ELF-1 (cell line): ENCODE measurements at regions not wholly inside any gene's neighbourhood (a gene's known extent, or its start where the extent isn't known, plus 50 kb on each side); places are given as distances from the start of the nearest gene placed in this dataset.
"Not testable (repeated sequence)": the region's sequence is repeated elsewhere in the genome, so short reads cannot be mapped to it uniquely, and the experiment has no call there.

Source experiments
- DNase-seq: peaks from one replicate; pipeline ENCODE4 v3.0.0-alpha.2; 2016; ENCODE audit warnings: low read depth, low spot score

DNA sequence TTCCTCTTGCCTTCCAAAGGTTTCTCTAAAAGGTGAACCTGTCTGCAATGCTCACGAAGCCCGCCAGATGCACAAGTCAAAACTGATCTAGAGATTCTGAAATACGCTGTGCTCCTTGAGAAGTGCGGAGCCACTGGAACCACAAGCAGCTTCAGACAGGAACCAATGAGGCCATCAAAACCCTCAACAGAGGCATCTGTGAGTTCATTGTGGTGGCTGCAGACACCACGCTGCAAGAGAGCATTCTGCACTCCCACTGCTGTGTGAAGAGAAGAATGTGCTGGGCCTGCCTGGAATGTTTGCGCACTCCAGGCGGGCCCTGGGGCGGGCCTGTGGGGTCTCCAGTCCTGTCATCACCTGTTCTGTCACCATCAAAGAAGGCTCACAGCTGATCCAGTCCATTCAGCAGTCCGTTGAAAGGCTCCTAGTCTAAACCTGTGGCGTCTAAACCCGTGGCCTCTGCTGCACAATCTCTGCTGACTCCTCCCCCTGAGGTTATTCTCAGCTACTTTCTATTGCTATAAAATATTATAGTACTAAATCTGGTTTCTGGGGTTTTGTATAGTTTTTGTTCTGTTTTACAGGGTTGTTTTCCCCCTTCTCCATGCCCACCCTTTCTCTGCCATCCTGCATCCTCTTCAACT, 187.4 kb downstream of the FAM72C start:
- DNase-seq = not testable (repeated sequence)

DNA sequence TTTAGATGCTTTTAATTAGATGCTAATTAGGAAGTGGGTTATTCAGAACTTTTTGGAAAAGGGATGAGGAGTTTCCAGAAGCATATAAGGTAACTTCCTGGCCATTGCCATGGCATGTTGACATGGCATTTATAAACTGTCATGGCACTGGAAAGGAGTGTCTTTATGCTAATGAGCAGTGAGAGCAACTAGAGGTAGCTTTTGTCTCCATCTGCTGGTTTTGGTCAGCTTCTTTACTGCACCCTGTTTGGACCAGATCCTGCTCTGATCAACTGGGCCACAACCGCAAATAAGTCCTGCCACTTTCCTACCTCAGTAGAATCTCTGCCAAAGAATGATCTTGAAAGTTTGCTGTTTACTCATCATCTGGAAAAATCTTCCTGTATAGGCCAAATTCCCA, 193.6 kb downstream of the FAM72C start:
- DNase-seq = not testable (repeated sequence)

- DNase-seq = not testable (repeated sequence)
These were observed 207.0 kb downstream of the FAM72C start for GRCh38 chr1:143764831-143765230.

DNA sequence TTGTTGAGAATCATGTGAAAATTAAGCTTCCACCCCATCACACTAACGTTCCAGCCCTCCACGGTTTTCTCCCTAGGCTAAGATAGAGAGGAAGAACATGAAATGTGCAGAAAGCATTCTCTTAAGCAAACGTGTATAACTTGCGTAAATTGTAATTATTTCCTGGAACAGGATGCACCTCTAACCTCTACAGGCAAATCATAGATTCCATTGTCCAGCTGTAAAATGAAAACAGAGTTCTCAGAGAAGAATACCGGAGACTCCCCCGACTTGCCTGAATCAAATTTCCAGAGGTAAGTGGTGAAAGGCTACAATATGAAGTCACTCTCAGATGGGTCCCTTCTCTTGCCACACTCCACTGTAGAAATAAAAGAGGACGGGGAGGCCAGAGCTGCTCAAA, 211.4 kb downstream of the FAM72C start:
- not testable (repeated sequence) for DNase-seq

- DNase-seq = not testable (repeated sequence)
These were observed 215.8 kb downstream of the FAM72C start for GRCh38 chr1:143755961-143756360.

- DNase-seq = no peak
These were observed 222.9 kb downstream of the FAM72C start for GRCh38 chr1:143748906-143749305.

GRCh38 chr1:143736562-143736961, 235.2 kb downstream of the FAM72C start:
- no peak for DNase-seq

DNA sequence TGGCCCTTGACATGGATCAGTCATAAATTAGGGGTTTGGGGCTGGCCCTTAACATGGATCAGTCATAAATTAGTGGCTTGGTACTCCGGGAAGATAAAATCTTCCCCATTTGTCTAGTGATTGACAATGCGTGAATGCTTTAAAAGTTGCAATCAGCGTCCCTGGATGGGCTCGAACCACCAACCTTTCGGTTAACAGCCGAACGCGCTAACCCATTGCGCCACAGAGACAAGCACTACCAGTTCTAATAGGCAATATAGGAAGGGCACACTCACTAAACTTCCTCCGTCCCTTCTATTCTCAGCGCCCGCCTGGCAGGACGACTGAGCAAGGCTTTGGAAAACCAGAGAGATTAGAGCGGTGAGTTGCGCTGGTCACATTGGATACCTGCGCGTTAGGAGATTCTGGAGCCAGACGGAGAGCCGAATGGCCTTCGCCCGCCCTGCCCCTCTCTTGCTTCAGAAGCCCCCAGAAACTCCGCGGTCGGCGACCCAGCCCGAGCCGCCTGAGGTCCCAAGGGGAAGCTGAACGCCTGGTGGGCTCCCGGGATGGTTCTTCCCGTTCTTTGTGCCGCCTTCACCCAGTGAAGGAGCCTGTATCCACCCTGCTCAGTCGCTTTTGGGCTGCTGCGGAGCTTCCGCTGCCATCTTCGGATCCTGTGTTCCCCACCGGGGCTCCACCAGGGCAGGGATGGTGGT, 235.9 kb downstream of the FAM72C start:
- peak; percentile 66 for DNase-seq

GRCh38 chr1:143734261-143734660, 237.5 kb downstream of the FAM72C start:
- not testable (repeated sequence) for DNase-seq

GRCh38 chr1:143730890-143731289, 240.9 kb downstream of the FAM72C start:
- DNase-seq = not testable (repeated sequence)

DNA sequence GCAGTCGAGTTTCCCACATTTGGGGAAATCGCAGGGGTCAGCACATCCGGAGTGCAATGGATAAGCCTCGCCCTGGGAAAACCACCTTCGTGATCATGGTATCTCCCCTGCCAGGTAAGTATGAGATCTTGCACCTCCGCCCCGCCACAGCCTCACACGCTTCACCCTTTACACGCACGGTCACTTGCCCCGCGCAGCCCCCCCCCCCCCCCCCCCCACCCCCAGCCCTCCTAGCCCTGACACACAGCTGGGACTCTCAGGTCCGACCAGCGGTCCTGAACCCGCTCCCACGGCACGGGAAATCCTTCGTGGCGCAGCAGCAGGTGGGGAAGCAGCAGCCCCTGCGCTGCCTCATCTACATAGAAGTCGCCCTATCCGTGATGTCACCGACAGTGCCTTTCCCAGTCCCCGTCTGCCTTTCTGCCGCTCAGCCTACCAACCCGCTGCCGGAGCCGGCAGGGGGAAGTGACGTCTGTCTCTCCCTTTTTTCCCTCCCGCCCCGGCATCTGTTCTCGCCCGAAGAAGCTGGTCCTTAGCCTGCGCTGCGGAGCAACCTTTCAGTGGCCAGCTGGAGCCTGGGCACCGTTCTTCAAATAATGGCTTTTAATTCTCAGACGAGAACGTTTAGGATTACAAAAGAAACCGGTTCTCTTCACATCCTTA, 242.2 kb downstream of the FAM72C start:
- DNase-seq = not testable (repeated sequence)

DNA sequence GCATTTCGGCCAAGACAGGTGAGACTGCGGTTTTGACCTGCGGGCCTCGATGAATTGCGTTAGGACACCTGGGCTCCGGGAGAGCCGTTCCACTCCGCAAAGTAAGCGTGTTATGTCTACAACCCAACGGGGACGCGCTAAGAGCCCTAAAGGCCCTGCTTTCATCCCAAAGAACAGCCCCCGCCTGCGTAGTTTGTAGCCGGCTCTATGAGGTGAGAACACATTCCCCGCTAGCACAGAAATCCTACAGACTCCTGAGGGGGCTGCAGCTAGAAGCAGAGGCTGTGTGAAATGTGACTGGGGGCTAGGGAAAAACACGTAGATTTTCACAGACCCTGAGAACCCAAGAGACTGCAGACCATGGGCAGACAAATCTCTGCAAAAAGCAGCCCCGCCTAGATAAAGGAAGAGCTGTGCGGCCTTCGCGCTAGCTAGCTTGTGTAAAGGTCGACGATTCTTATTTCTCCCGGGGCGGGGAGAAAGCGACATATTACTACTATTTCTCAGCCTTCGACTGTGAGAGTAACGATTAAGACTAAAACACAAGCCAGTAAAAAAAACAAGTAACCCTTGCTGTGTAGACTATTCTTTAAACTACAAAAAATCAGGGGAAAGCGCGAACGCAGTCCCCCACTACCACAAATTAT, 242.9 kb downstream of the FAM72C start:
- DNase-seq = not testable (repeated sequence)

GRCh38 chr1:143727263-143727662, 244.5 kb downstream of the FAM72C start:
- no peak for DNase-seq

- DNase-seq = no peak
These were observed 250.8 kb downstream of the FAM72C start for GRCh38 chr1:143721024-143721373.

GRCh38 chr1:143720087-143721023, 251.4 kb downstream of the FAM72C start:
- DNase-seq = peak; percentile 85

DNA sequence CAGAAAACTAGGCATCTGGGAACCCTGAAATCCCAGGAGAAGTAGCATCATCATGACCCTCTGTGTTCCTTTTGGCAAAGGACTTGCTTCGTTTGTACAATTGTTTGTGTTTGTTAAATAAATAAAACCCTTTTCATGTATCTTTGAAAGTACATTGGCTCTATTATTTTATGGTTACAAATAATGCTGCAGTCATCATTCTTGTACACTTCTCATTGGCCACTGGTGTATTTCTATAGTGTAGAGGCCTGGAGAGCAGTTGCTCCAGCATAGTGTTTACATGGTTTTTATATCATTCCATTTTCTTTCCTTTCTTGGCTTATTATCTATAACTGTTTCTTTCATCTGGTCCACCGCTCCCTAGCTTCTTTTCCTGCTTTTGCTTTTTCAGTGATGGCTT, 253.3 kb downstream of the FAM72C start:
- DNase-seq = no peak

- no peak for DNase-seq
These were observed 253.8 kb downstream of the FAM72C start for GRCh38 chr1:143718021-143718420.

DNA sequence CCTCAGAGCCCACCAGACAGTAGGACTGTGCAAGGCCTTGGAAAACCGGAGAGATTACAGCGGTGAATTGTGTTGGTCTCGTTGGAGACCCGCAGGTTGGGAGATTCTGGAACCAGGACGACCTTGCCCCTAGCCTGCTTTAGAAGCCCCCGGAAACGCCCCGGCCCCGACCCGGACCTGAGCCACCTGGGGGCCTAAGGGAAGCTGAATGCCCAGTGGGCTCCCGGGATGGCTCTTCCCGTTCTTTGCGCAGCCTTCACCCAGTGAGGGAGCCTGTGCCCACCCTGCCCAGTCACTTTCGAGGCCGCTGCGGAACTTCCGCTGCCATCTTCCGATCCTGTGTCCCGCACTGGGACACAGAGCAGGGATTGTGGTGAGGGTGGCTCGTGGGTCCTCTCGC, 254.4 kb downstream of the FAM72C start:
- DNase-seq = no peak

DNA sequence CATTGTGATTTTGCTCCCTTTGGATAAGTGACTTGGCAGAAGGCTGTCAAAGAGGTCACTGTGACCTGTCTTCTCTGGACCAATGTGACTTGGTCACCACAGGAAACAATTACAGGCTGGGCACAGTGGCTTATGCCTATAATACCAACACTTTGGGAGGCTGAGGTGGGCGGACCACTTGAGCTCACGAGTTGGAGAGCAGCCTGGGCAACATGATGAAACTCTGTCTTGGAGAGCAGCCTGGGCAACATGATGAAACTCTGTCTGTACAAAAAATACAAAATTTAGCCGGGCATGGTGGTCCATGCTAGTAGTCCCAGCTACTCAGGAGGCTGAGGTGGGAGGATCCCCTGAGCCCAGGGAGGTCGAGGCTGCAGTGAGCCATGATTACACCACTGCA, 256.9 kb downstream of the FAM72C start:
- not testable (repeated sequence) for DNase-seq

- DNase-seq = peak; percentile 12
These were observed 262.1 kb downstream of the FAM72C start for GRCh38 chr1:143709606-143710259.

- not testable (repeated sequence) for DNase-seq
These were observed 269.0 kb downstream of the FAM72C start for GRCh38 chr1:143702739-143703138.
